CD1c-positive myeloid dendritic cell (primary cell): ENCODE measurements at regions not wholly inside any gene's neighbourhood (a gene's known extent, or its start where the extent isn't known, plus 50 kb on each side); places are given as distances from the start of the nearest gene placed in this dataset.
"Not testable (repeated sequence)": the region's sequence is repeated elsewhere in the genome, so short reads cannot be mapped to it uniquely, and the experiment has no call there.

Source experiments
- DNase-seq: peaks from one replicate; pipeline ENCODE4 v3.0.0-alpha.2; 2016; ENCODE audit errors: extremely low spot score

GRCh38 chr9:85880507-85880906 is 60.4 kb upstream of the NAA35 start:
- not testable (repeated sequence) for DNase-seq

DNA sequence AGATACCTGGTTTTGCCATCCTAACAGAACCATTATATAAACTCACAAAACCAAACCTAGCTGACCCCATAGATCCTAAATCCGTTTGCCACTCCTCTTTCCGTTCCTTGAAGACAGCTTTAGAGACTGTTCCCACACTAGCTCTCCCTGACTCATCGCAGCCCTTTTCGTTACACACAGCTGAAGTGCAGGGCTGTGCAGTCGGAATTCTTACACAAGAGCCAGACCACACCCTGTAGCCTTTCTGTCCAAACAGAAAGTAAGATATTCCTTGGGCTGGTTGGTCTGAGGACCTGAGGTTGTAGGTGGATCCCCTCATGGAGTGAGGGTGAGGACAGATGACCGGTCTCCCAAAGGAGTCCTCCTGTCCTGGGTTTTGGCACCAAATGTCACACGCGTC is 56.7 kb upstream of the NAA35 start:
- DNase-seq, result no peak

DNA sequence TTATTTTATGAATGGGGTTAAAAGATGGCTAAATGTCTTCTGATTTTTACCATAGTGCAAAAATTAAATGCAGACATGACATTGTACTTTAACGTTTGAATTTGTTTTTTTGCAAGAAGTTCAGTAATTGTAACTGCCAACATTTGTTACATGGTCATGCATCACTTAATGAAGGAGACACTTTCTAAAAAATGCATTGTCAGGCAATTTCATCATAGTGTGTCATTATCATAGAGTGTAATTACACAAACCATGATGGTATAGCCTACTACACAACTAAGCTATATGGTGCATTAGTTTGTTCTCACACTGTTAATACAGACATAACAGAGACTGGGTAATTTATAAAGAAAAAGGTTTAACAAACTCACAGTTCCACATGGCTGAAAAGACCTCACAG is 50.0 kb upstream of the NAA35 start:
- DNase-seq, result no peak
